Neural cell (in vitro differentiated cells): ENCODE measurements at regions not wholly inside any gene's neighbourhood (a gene's known extent, or its start where the extent isn't known, plus 50 kb on each side); places are given as distances from the start of the nearest gene placed in this dataset.

ENCODE experiments used
- H2AFZ ChIP-seq: fragments of 200-600, 300-800 bp; sonication (generic), shearing (Covaris generic); 2 replicates; pipeline ENCODE4 v1.6.0; 2014; ENCODE audit warnings: low read depth, mild to moderate bottlenecking, antibody characterized with exemption, low read length, moderate library complexity
- H3F3A ChIP-seq: fragments of 200-600 bp; shearing (Covaris generic); 2 replicates; pipeline ENCODE4 v1.6.1; 2016; ENCODE audit warnings: mild to moderate bottlenecking, moderate library complexity, mixed read lengths, antibody characterized with exemption, low read length; ENCODE audit not compliant: insufficient read depth, poor library complexity, severe bottlenecking
- H3K27ac ChIP-seq: fragments of 200-600, 300-800 bp; sonication (generic), shearing (Covaris generic); 2 replicates; pipeline ENCODE4 v1.5.1; 2014; ENCODE audit warnings: mild to moderate bottlenecking, low read length, moderate library complexity
- H3K27me3 ChIP-seq: fragments of 300-800, 200-600 bp; sonication (generic), shearing (Covaris generic); 2 replicates; pipeline ENCODE4 v1.6.0; 2014; ENCODE audit warnings: mild to moderate bottlenecking, low read depth, low read length, moderate library complexity; ENCODE audit not compliant: insufficient read depth
- H3K36me3 ChIP-seq: fragments of 300-800, 200-600 bp; sonication (generic), shearing (Covaris generic); 2 replicates; pipeline ENCODE4 v1.5.1; 2014; ENCODE audit warnings: mild to moderate bottlenecking, antibody characterized with exemption, low read length, moderate library complexity; ENCODE audit not compliant: insufficient read depth
- H3K4me2 ChIP-seq: fragments of 300-800, 200-600 bp; sonication (generic), shearing (Covaris generic); 2 replicates; pipeline ENCODE4 v1.6.0; 2014; ENCODE audit warnings: mild to moderate bottlenecking, low read length
- H3K4me3 ChIP-seq: fragments of 300-800, 200-600 bp; sonication (generic), shearing (Covaris generic); 2 replicates; pipeline ENCODE4 v1.5.1; 2014; ENCODE audit warnings: mild to moderate bottlenecking, low read length, moderate library complexity
- H3K79me2 ChIP-seq: fragments of 200-600 bp; shearing (Covaris generic); replicated peaks from 2 replicates; pipeline ENCODE4 v1.6.0; 2014; ENCODE audit warnings: mild to moderate bottlenecking, low read length, moderate library complexity; ENCODE audit not compliant: insufficient read depth
- H3K9ac ChIP-seq: fragments of 300-800, 200-600 bp; sonication (generic), shearing (Covaris generic); 2 replicates; pipeline ENCODE4 v1.6.1; 2016; ENCODE audit warnings: mild to moderate bottlenecking, low read length, mixed read lengths
- H3K9me2 ChIP-seq: fragments of 200-600 bp; shearing (Covaris generic); 2 replicates; pipeline ENCODE4 v1.6.1; 2016; ENCODE audit warnings: mild to moderate bottlenecking, low read length, mixed read lengths; ENCODE audit not compliant: insufficient read depth
- H3K9me3 ChIP-seq: fragments of 200-600, 300-800 bp; sonication (generic), shearing (Covaris generic); 2 replicates; pipeline ENCODE4 v1.6.1; 2016; ENCODE audit warnings: mild to moderate bottlenecking, mixed run types, low read length, moderate library complexity, mixed read lengths
- H4K20me1 ChIP-seq: fragments of 200-600 bp; shearing (Covaris generic); 2 replicates; pipeline ENCODE4 v1.6.1; 2016; ENCODE audit warnings: mild to moderate bottlenecking, mixed run types; ENCODE audit not compliant: insufficient read depth
- CTCF ChIP-seq: fragments of 450-650 bp; IDR thresholded peaks from 2 replicates; pipeline ENCODE4 v1.5.1; 2014; ENCODE audit warnings: antibody characterized with exemption, mild to moderate bottlenecking, moderate library complexity; ENCODE audit not compliant: poor library complexity, severe bottlenecking
- EP300 ChIP-seq: fragments of 450-650 bp; conservative IDR thresholded peaks from 2 replicates; pipeline ENCODE4 v1.6.1; 2014; ENCODE audit warnings: antibody characterized with exemption, mild to moderate bottlenecking, moderate library complexity; ENCODE audit not compliant: poor library complexity, severe bottlenecking
- EZH2 ChIP-seq: fragments of 200-600, 300-800 bp; shearing (Covaris generic), sonication (generic); IDR thresholded peaks from 2 replicates; pipeline ENCODE4 v1.6.1; 2014; ENCODE audit warnings: antibody characterized with exemption, low read length, borderline replicate concordance, mild to moderate bottlenecking; ENCODE audit not compliant: insufficient read depth, poor library complexity, severe bottlenecking
- MXI1 ChIP-seq: fragments of 450-650 bp; conservative IDR thresholded peaks from 2 replicates; pipeline ENCODE4 v1.6.1; 2014; ENCODE audit warnings: antibody characterized with exemption, mild to moderate bottlenecking; ENCODE audit not compliant: poor library complexity, severe bottlenecking
- POLR2AphosphoS5 ChIP-seq: IDR thresholded peaks from 2 replicates; pipeline ENCODE4 v1.6.1; 2012
- RAD21 ChIP-seq: fragments of 450-650 bp; conservative IDR thresholded peaks from 2 replicates; pipeline ENCODE4 v1.6.1; 2014; ENCODE audit warnings: antibody characterized with exemption, mild to moderate bottlenecking, moderate library complexity
- REST ChIP-seq: IDR thresholded peaks from 2 replicates; pipeline ENCODE4 v1.6.1; 2012; ENCODE audit warnings: borderline replicate concordance
- SMC3 ChIP-seq: fragments of 450-650 bp; conservative IDR thresholded peaks from 2 replicates; pipeline ENCODE4 v1.6.1; 2014; ENCODE audit warnings: antibody characterized with exemption, mild to moderate bottlenecking, moderate library complexity; ENCODE audit not compliant: poor library complexity
- TAF1 ChIP-seq: IDR thresholded peaks from 2 replicates; pipeline ENCODE4 v1.6.1; 2012; ENCODE audit warnings: low read depth

GRCh38 chr1:239545466-239545865 lies 159.1 kb downstream of the CHRM3 start:
- Histone ChIP-seq H4K20me1 (no peaks in the 10 kb centered on the region), H3K79me2 (no peaks in the 10 kb centered on the region), H3K9me2 (no peaks in the 10 kb centered on the region), H2AFZ (no peak overlapping the region), H3K27me3 (no peaks in the 10 kb centered on the region), H3F3A (no peaks in the 10 kb centered on the region), H3K4me2 (no peak overlapping the region), H3K4me3 (no peak overlapping the region), H3K9me3 (no peaks in the 10 kb centered on the region), H3K36me3 (no peaks in the 10 kb centered on the region), H3K27ac (no peak overlapping the region), H3K9ac (no peak overlapping the region)
- TF ChIP-seq RAD21 (no peak), REST (no peak), SMC3 (no peak), EZH2 (no peak), POLR2AphosphoS5 (no peak), TAF1 (no peak), EP300 (no peak), MXI1 (no peak), CTCF (no peak)

GRCh38 chr1:239547987-239548386 lies 161.6 kb downstream of the CHRM3 start:
- Histone ChIP-seq H3K9ac (no peak overlapping the region), H3F3A (no peaks in the 10 kb centered on the region), H3K4me2 (no peak overlapping the region), H3K79me2 (no peaks in the 10 kb centered on the region), H3K36me3 (no peaks in the 10 kb centered on the region), H4K20me1 (no peaks in the 10 kb centered on the region), H3K27me3 (no peaks in the 10 kb centered on the region), H3K27ac (no peak overlapping the region), H3K9me2 (no peaks in the 10 kb centered on the region), H3K4me3 (no peak overlapping the region), H3K9me3 (no peaks in the 10 kb centered on the region), H2AFZ (no peak overlapping the region)
- TF ChIP-seq EZH2: no peak

GRCh38 chr1:239550178-239550577 lies 163.8 kb downstream of the CHRM3 start:
- TF ChIP-seq POLR2AphosphoS5 (no peak), EP300 (no peak), CTCF (no peak), REST (no peak), EZH2 (no peak), SMC3 (no peak), TAF1 (no peak), MXI1 (no peak), RAD21 (no peak)
- H3K9me2 ChIP-seq: no peaks in the 10 kb centered on the region

More at GRCh38 chr1:239550178-239550577, 163.8 kb downstream of the CHRM3 start:
- H4K20me1 ChIP-seq: no peaks in the 10 kb centered on the region
- H3K79me2 ChIP-seq: no peaks in the 10 kb centered on the region
- H3K27me3 ChIP-seq: no peaks in the 10 kb centered on the region
- no peak overlapping the region for H3K9ac ChIP-seq
- H3K4me2 ChIP-seq: no peak overlapping the region
- H3K27ac ChIP-seq: no peak overlapping the region
- H2AFZ ChIP-seq: no peak overlapping the region
- no peaks in the 10 kb centered on the region for H3K9me3 ChIP-seq
- H3F3A ChIP-seq: no peaks in the 10 kb centered on the region
- H3K4me3 ChIP-seq: no peak overlapping the region
- no peaks in the 10 kb centered on the region for H3K36me3 ChIP-seq
